Transverse colon (tissue), 4 donors: ENCODE measurements at regions not wholly inside any gene's neighbourhood (a gene's known extent, or its start where the extent isn't known, plus 50 kb on each side); places are given as distances from the start of the nearest gene placed in this dataset.
A peak's percentile ranks its signal among the peaks of the same experiment; 100 is the strongest.

Source experiments
- DNase-seq: peaks from one replicate; pipeline ENCODE4 v3.0.0-alpha.2; 2019
- H3K27ac ChIP-seq, 4 donors: fragments of 200-600 bp; sonication (generic); 2 replicates each; pipeline ENCODE4 v1.5.1; 2016 to 2018; ENCODE audit warnings: inconsistent platforms in 4 of 4
- H3K27me3 ChIP-seq: fragments of 200-600 bp; sonication (generic); 2 replicates; pipeline ENCODE4 v1.5.1; 2017; ENCODE audit warnings: inconsistent platforms
- H3K36me3 ChIP-seq, 4 donors: fragments of 200-600 bp; sonication (generic); 2 replicates each; pipeline ENCODE4 v1.5.1; 2017 to 2019; ENCODE audit warnings: inconsistent platforms in 4 of 4
- H3K4me1 ChIP-seq, 4 donors: fragments of 200-600 bp; sonication (generic); 2 replicates each; pipeline ENCODE4 v1.5.1; 2017 to 2020; ENCODE audit warnings: inconsistent platforms in 4 of 4
- H3K4me3 ChIP-seq, 4 donors: fragments of 200-600 bp; sonication (generic); 1 replicate in 1 of 4; 2 replicates in 3 of 4; pipeline versions ENCODE4 v1.5.1 to v1.6.1; 2017 to 2019; ENCODE audit warnings: inconsistent platforms in 4 of 4
- H3K9me3 ChIP-seq, 2 donors: fragments of 200-600 bp; sonication (generic); 2 replicates each; pipeline ENCODE4 v1.5.1; 2017 to 2019; ENCODE audit warnings: inconsistent platforms in 2 of 2
- EP300 ChIP-seq: sonication (generic); formaldehyde crosslinking; IDR thresholded peaks from one replicate; pipeline ENCODE4 v1.6.1; 2017; ENCODE audit warnings: antibody characterized with exemption, low read depth
- POLR2A ChIP-seq: fragments of 450-650 bp; IDR thresholded peaks from one replicate; pipeline ENCODE4 v1.6.1; 2016; ENCODE audit warnings: antibody characterized with exemption, mild to moderate bottlenecking, moderate library complexity
- POLR2AphosphoS5 ChIP-seq, 3 donors: sonication (generic); formaldehyde crosslinking; IDR thresholded peaks; one replicate each; pipeline ENCODE4 v1.6.1; 2016; ENCODE audit warnings: antibody characterized with exemption in 3 of 3
- WGBS, 2 donors: methylation state at CpG; one replicate each; pipeline ENCODE4 v1.1.5; 2018; ENCODE audit warnings: low coverage in 1 of 2; 5-methylcytosine and 5-hydroxymethylcytosine counted together
- in situ Hi-C, 4 donors: fragments of 200-750 bp; cut with MboI; loops; one replicate each; pipeline versions ENCODE4 v1.15.0 to v1.15.1; 2017; ENCODE audit warnings: low sequenced_read_pairs in 3 of 4, low pct_ligation_motif_present in 1 of 4, low pct_unique_long_range_greater_than_20kb in 1 of 4
- intact Hi-C: fragments of 100-400 bp; cut with DNase I; formaldehyde crosslinking; loops from one replicate; pipeline ENCODE4 v1.15.1; 2023; ENCODE audit warnings: low total_unique reads
- TF ChIP-seq, protein P1 (sequence below), 5 experiments: fragments of 200-600 bp in 3 of 5; fragments of 450-650 bp in 2 of 5; sonication (generic) in 3 of 5; IDR thresholded peaks; 1 replicate in 2 of 5; 2 replicates in 3 of 5; pipeline ENCODE4 v1.5.1; 2016 to 2017; ENCODE audit warnings: antibody characterized with exemption in 5 of 5, inconsistent platforms in 3 of 5, mild to moderate bottlenecking in 2 of 5, moderate library complexity in 1 of 5

GRCh38 chr5:107254214-107254901, 416.4 kb downstream of the EFNA5 start:
- DNase-seq = no peak
- Histone ChIP-seq H3K9me3 (no peaks in the 10 kb centered on the region), H3K27ac (no peak overlapping the region), H3K4me3 (no peak overlapping the region), H3K4me1 (peaks cover 0 to 3% (median 2%) of the 10 kb centered on the region in 4 donors), H3K36me3 (no peaks in the 10 kb centered on the region), H3K27me3 (no peaks in the 10 kb centered on the region)
- 65 to 71% methylated on average over 3 to 6 of the region's 6 CpGs for WGBS, 2 donors
- intact Hi-C loops (no loop called here), in situ Hi-C loops (no loop called here)
- TF ChIP-seq POLR2AphosphoS5 (IDR thresholded peaks at IDR 0.05) (no peak), EP300 (no peak)
- TF ChIP-seq, protein P1, sequence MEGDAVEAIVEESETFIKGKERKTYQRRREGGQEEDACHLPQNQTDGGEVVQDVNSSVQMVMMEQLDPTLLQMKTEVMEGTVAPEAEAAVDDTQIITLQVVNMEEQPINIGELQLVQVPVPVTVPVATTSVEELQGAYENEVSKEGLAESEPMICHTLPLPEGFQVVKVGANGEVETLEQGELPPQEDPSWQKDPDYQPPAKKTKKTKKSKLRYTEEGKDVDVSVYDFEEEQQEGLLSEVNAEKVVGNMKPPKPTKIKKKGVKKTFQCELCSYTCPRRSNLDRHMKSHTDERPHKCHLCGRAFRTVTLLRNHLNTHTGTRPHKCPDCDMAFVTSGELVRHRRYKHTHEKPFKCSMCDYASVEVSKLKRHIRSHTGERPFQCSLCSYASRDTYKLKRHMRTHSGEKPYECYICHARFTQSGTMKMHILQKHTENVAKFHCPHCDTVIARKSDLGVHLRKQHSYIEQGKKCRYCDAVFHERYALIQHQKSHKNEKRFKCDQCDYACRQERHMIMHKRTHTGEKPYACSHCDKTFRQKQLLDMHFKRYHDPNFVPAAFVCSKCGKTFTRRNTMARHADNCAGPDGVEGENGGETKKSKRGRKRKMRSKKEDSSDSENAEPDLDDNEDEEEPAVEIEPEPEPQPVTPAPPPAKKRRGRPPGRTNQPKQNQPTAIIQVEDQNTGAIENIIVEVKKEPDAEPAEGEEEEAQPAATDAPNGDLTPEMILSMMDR (IDR thresholded peaks at IDR 0.05) = no peak

DNA sequence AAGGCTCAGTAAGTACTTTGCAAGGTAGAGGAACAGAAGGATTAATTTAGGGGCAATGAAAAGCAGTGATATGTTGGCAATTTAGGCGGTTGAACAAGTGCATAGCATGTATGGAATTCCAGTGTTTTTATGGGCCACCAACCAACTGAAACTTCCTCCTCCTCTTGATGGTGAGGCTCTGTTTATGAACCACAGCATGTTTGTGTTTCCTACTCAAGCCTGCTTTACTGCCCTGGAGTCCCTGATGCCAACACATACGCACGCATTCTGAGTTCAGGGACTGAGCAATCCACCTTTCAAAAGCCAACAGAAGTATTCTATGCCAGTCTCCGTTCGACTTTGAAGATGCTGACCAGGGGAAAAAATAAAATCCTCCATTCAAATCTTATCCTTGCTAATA, 417.5 kb downstream of the EFNA5 start:
- no peak overlapping the region for H3K27ac ChIP-seq

DNA sequence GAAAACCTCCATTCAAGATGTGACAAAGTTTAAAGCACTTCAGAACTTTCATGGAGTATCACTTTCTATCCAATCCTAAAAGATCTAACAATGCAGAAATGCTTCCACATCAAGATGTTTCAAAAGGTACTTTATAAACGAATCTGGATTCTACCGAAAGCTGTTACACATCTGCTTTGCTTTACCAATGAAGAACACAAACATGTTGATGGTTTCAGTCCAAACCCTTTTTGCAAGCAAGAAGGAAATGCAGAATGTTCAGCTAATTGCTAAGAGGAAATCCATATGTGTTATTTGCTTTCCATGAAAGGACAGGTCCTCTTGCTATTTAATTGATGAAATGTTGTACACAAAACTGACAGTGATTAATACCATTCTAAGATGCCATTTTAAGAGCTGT, 419.6 kb downstream of the EFNA5 start:
- Histone ChIP-seq H3K4me3 (no peak overlapping the region), H3K36me3 (no peaks in the 10 kb centered on the region), H3K27me3 (no peaks in the 10 kb centered on the region), H3K9me3 (no peaks in the 10 kb centered on the region), H3K4me1 (peaks cover 0 to 3% (median 2%) of the 10 kb centered on the region in 4 donors), H3K27ac (no peak overlapping the region)
- intact Hi-C loops (no loop called here), in situ Hi-C loops (no loop called here)
- DNase-seq = no peak
- WGBS, 2 donors = 69 to 70% methylated on average over 2 of the region's 2 CpGs
- no peak for TF ChIP-seq EP300
- TF ChIP-seq, protein P1 (IDR thresholded peaks at IDR 0.05) = no peak

More for the DNA sequence above, 417.5 kb downstream of the EFNA5 start:
- intact Hi-C loops = no loop called here
- no peak for DNase-seq
- Histone ChIP-seq H3K9me3 (no peaks in the 10 kb centered on the region), H3K4me1 (peaks cover 0 to 3% (median 2%) of the 10 kb centered on the region in 4 donors), H3K27me3 (no peaks in the 10 kb centered on the region), H3K4me3 (no peak overlapping the region), H3K36me3 (no peaks in the 10 kb centered on the region)
- 17 to 66% methylated on average over 1 to 5 of the region's 5 CpGs for WGBS, 2 donors
- TF ChIP-seq POLR2A = no peak
- TF ChIP-seq EP300 = no peak
- TF ChIP-seq, protein P1 (IDR thresholded peaks at IDR 0.05) = no peak
- no peak for TF ChIP-seq POLR2AphosphoS5 (IDR thresholded peaks at IDR 0.05)
- in situ Hi-C loops = no loop called here

GRCh38 chr5:107248066-107248695, 422.6 kb downstream of the EFNA5 start:
- Histone ChIP-seq H3K36me3 (no peaks in the 10 kb centered on the region), H3K27ac (no peak overlapping the region), H3K4me3 (no peak overlapping the region), H3K9me3 (no peaks in the 10 kb centered on the region), H3K27me3 (no peaks in the 10 kb centered on the region), H3K4me1 (peaks cover 0 to under 1% (median 0%) of the 10 kb centered on the region in 4 donors)
- no peak for TF ChIP-seq POLR2AphosphoS5 (IDR thresholded peaks at IDR 0.05)
- TF ChIP-seq, protein P1 (IDR thresholded peaks at IDR 0.05) = peak; percentile 48 to 80 (median 63)
- intact Hi-C loops (no loop called here), in situ Hi-C loops (no loop called here)
- DNase-seq = peak; percentile 59
- 47 to 61% methylated on average over 4 to 10 of the region's 10 CpGs for WGBS, 2 donors
